NCI-H146 treated with DMSO at 0.1 percent for 48 hours (cell line): ENCODE measurements at regions not wholly inside any gene's neighbourhood (a gene's known extent, or its start where the extent isn't known, plus 50 kb on each side); places are given as distances from the start of the nearest gene placed in this dataset.

Experiments used
- DNase-seq: peaks from one replicate; lab custom pipeline; 2025; ENCODE audit not compliant: unreplicated experiment; lab: John Stamatoyannopoulos, UW

DNA sequence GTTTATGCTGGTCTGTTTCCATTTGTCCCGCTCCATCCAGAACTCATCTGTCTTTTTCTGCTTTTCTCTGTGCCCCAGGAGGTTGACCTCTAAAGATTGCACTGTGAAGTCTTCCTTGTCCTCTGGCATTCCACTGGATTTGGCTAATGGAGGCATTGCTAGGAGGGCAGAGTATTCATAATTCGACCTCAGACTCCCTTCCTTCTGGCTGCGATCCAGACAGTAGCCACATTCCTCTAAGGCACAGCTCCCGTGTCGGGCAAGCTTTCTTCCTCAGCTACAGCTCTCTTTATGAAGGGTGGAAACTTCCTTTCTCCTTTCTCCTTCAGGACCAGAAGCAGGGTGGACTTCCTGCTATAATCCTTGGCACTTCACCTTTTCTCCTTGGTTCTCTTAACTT lies 175.9 kb downstream of the BAMBI start:
- DNase-seq: no peak

DNA sequence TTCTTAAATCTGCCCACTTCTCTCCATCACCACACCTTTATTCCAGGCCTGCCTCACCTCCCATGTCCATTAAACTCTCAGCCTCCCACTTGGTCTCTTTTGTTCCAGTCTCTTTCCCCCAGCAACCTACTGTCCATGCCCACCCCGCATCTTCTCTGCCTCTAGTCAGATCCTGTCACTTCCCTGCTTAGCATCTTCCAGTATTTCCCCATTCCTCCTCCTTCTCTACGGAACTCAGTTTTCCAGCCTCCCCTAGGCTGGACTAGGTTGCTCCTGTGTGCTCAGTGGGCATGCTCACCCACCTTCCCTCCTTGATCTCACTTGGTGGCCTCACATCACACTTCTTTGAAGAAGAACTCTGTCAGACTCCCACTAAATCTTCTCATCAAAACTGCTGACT lies 179.8 kb downstream of the BAMBI start:
- no peak for DNase-seq

DNA sequence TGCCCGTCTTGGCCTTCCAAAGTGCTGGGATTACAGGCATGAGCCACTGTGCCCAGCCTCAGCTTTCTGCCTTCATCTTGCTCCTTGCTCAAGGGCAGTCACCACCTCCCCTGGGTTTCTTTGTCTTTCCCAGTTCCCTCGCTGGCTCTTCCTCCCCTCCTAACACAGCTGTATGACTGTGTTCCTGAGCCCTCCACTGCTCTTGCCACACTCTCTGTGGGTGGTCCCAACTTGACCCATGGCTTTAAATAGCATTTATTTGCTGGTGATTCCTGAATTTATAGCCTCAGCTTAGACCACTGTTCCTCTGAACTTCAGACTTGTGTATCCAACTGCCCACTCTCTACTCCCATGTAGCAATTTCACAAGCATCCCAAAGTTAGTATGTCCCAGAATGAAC lies 181.3 kb downstream of the BAMBI start:
- DNase-seq: no peak

DNA sequence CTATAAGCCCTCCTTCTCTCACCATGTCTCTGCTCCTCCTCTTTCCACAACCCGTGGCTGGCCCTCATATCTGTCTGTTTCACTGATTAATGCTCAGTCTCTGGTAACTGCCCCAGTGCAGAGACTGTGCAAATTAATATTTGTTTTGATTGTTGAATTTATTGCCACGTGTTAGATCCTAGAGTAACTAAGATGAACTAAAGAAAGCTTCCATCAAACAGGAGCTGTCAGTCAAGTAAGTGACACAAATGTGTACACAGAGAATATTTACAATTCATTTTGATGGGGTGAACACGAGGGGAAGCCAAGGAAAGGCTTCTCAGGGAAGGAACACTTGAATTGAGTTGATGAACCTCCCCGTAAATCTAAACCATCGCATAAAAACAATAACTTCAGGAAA lies 182.5 kb downstream of the BAMBI start:
- no peak for DNase-seq

GRCh38 chr10:28862219-28862618 lies 184.9 kb downstream of the BAMBI start:
- no peak for DNase-seq

DNA sequence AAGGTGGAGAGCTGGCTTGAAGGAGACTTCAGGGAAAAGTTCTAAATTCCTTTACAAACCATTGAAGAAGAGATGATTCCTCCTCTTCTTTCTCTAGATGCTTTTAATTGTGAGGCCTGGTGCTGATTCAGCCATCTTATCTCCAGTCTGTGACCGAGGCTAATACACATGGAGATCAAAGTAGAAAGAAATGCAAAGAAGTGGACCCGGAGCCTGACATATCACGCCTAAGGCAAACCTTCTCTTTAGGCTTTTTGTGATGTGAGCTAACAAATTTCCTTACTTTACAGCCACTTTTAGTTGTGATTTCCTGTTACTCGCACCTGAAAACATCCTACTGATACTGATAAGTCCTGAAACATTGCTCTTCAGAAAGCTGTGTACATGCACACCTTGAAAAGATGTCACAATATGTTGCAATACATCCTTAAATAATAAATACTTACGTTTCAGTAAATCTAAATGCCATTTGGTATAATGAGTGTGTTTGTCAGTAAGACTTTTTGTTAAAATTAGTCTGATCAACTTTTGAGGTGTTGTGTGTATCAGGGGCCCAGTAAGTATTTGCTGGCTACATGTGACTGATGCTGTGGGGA lies 192.4 kb downstream of the BAMBI start:
- no peak for DNase-seq

DNA sequence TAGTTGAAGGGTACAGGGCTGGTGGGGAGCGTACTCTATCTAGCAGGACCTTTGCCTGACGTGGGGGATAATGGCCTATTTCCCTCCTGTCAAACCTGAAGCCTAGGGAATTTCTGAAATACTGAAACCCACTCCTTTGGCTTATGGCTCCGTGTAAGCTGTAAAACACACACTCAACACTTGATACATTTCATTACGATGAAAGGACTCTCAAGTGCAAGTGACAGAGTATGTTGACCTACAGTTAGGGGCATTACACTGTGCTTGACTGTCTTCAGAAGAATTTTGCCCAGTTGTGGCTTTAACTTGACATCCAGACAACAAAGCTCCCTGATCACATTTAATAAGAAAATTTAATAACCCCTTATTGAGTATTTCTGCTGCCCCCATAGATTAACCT lies 194.3 kb downstream of the BAMBI start:
- no peak for DNase-seq

DNA sequence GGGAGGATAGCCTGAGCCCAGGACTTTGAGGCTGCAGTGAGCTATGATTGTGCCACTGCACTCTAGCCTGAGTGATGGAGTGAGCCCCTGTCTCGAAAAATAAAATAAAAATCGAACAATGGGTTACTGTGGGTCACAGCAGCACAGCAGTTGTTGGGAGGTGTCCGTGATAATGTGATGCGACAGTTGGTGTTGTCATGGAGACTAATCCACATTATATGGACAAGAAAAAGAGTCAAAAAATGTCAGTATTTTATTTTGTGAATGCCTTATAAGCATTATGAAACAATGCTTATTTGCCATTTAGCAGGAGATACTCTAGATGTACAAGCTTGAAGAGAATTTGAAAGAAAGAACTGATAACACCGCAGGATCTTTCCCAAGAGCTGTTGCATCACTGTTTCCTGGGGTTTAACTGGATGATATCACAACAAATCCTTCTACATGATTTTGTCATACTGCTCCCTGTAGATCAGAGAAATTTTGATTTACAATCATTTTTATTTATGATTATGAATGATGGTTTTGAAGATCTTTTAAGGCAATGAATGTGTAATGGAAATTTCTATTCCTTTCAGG lies 195.4 kb downstream of the BAMBI start:
- no peak for DNase-seq

DNA sequence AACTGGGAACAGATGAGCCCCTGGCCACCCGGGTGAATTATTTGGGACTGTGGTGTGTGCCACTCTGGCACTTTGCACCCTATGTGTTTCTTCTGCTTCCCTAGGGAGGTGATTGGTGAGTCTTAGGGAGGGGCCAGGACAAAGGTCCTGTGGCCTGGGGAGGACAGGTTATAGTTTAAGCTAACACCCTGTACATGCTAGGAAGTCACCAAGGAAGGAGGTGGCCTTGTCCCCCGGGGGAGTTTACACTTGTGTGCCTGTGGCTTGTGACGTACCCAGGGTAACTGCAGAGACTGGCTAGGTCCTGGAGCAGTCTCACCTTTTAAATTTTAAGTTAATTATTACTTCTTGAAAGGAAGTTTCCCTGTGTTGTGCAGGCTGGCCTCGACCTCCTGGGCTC lies 196.2 kb downstream of the BAMBI start:
- DNase-seq: no peak

DNA sequence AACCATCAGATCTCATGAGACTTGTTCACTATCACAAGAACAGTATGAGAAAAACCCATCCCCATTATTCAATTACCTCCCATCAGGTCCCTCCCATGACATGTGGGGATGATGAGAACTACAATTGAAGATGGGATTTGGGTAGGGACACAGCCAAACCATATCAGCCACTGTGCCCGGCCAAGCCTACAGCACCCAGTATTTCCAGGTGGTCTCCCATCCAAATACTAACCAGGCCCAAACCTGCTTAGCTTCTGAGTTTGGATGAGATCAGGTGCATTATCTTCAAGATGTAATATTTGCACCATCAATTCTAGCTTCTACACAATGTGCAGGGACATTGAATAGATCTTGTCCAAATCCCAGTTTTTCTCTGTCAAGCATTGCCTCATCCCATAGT lies 196.9 kb downstream of the BAMBI start:
- DNase-seq: no peak

GRCh38 chr10:28875549-28876081 lies 198.3 kb downstream of the BAMBI start:
- no peak for DNase-seq

DNA sequence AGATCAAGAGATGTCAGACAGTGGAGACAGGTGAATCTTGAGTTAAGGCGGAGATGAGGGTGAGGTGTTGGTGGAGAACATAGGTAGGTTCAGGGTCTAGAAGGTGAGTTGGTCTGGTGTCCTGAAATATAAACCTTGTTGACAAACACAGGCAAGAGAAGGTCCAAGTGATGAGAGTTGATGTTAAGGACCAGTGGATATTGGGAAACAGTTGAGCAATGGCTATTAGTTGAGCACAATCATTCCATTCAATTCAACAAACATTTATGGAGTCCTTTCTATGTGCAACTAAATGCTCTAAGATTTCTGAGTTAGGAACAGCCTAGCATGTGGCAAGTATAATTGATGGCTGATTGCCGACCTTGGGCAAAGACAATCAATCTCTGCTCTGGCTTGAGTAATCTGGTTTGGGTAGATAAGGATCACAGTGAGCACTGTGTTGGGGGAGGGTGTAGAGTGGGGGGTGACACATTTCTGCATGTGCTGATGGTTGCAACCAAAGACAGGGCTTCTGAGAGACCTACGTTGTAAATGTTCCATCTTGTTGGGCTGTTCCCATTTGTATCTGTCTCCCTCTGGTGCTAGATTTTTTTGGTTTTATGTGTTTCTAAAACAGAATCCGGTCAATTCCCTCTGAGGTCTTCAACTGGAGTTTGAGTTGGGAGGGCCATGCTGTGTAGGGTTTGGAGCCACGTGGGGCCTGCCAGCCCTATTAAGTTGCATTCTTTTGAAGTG lies 201.1 kb downstream of the BAMBI start:
- DNase-seq: no peak

DNA sequence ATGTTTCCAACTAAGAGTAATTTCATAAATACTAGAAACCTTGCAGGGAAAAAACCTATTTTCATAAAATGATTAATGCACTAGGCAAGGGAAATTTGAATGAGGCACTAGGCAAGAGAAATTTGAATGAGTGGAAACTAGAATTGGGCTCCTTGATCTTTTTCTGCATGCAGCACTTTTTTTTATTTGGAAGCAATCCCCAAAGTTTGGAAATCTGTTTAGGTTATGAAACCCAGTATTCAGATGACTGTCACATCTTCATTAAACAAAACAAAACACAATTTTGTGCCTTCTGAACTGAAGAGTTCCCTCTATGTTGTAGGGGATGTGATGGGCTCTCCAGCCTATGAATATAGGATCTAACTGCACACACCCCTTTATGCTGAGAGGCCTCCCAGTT lies 201.9 kb downstream of the BAMBI start:
- DNase-seq: no peak

DNA sequence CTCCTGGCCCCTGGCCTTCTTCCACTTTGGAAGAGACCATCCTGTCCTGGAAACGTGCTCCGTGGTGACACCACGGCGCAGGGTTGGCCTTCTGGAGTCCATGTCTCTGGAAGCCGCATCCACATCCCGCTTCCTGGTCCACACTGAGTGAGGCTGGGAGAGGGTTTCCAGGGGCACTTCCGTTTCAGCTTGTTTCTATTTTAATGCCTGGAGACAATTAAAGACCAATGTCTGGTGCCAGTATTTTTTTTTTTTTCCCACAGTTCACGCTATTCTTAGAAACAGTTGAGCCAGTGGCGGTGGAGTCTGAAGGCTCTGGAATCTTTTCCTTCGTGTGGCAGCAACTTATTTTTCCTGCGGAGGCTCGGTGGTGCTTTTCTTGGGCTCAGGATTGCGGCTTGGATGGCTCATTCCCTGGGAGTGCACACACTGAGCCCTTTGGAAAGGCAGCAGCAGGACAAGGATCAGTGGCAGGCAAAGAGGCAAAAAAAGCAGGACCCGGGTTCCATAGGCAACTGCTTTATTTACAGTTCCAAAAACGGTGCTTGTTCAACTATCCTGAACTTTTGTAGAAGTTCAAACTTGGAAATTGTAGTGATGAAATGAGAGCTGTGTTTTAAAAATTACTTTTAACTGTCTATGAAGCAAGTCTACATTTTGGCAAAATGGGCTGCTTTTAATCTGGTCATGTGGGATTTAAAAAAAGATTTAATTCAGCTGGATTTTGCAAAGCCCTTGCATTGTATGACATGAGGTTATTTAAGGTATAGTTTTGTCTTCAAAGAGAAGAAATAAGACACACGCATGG lies 202.8 kb downstream of the BAMBI start:
- no peak for DNase-seq

GRCh38 chr10:28880683-28880950 lies 203.3 kb downstream of the BAMBI start:
- no peak for DNase-seq

DNA sequence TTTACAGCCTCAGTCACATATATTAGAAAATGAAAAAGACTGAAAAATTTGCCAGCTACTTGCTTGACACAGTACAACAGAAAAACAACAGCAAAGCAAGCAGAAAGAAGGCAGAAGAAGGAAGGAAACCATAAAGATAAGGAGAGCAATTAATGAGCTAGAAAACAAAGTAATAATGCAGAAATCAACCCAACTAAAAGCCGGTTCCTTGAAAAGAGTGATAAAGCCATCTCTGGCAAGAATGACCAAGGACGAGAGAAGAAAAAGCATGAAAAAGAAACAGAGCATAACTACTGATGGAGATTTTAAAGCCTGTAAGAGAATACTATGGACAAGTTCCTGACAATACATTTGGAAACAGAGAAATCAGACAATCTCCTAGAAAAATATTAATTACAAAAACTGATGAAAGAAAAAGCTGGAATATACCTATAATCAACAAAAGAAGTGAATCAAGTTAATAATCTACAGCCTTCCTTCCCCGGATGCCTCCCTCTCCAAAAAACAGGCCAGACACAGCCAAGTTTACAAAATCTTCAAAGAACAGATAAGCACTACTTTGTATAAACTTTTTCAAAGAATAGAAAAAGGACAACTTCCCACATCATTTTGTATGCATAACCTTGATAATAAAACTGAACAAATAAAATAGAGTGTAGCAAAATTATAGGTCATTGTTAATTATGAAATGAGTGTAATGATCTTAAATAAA lies 204.0 kb downstream of the BAMBI start:
- no peak for DNase-seq

DNA sequence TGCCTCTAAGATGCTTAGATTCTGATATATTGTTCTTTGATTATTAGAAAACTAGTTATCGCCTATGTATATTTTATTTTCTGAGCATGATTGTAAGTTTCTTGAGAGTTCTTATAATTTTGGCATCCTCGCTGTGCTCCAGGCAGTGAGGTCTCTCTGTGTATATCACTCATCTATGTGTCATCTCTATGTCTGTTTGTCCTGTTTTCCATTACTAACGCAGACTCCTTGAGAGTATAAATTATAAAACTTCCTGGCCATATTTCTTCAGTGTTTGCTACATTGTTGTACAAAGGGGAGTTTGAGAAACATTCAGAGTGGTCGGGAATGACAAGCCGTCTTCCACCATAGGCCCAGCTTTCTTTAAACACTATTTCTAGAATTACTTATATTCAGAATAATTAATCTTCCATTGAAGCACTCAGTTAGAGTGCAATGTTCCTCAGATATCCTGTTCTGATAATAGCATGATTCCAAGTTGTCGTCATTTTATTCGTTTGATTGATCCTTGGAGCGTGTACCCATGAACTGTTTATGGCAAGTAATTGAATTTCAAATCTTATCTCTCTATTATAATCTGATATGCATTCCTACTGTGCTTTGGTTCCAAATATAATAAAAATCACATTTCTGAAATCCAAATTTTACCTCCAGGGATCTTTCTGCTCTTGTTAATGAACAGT lies 206.6 kb downstream of the BAMBI start:
- no peak for DNase-seq

DNA sequence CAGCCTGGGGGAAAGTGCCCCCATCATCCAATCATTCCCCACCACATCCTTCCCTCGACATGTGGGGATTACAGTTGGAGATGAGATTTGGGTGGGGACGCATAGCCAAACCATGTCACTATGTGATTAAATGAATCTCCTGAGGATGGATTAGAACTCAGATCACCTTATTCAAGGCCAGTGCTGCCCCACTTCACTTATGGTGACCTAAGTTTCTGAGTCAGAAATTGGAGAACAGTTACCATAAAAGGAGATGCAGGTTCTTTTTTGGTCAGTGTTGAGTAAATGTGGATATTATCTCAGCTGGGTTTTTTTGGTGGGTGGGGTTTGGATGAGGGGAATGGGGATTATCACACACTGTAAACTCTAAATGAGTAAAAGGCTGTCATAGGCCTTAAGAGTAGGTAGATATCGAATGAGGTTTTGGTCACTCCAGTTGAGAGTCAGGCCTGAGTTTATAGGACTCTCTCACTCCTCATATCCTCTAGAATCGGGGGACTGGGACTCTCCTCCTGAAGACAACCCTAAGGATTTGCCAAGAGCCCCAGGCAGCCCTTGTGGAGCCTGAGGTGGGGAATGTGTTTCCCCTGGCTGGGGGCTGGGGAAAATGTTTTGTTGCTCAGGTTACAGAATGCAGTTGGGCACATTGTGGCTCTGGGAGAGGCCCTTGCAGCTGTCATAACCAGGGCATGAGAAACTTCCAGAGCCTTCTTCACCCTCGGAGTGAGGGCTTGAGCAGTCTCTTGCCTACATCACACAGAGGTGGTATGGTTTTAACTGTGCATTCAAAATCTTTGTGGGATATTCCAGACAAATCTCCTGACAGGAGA lies 213.0 kb downstream of the BAMBI start:
- no peak for DNase-seq

DNA sequence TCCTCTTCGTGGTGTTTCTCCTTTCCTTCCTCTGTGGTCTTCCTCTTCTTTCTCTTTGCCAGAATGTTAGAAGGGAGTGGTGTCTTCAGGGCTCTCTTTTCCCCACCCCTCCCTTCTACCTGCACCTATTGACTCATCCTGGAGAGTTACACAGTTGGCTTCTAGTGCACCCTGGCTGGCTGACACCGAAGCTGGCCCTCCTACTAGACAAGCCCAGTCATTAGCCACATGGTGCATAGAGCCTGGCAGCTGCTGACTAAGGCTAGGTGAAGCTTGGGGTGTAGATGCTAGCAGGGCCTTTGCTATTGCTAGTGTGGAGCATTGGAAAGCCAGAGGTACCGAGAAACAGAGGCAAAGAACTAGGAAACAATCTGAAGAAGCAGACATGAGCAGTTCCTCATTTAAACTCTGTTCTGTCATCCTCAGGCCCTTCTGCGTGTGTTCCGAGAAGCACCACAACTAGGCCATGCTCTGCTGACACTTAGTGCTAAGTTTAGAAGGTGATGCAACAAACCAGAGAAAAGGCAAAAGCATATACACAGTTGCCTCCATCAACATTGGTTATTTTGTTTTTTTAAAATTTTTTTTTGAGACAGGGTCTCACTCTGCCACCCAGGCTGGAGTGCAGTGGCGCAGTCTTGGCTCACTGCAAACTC lies 213.9 kb downstream of the BAMBI start:
- DNase-seq: peak; percentile 18
